ENCODE measurements at regions not wholly inside any gene's neighbourhood (a gene's known extent, or its start where the extent isn't known, plus 50 kb on each side); places are given as distances from the start of the nearest gene placed in this dataset.

DNA sequence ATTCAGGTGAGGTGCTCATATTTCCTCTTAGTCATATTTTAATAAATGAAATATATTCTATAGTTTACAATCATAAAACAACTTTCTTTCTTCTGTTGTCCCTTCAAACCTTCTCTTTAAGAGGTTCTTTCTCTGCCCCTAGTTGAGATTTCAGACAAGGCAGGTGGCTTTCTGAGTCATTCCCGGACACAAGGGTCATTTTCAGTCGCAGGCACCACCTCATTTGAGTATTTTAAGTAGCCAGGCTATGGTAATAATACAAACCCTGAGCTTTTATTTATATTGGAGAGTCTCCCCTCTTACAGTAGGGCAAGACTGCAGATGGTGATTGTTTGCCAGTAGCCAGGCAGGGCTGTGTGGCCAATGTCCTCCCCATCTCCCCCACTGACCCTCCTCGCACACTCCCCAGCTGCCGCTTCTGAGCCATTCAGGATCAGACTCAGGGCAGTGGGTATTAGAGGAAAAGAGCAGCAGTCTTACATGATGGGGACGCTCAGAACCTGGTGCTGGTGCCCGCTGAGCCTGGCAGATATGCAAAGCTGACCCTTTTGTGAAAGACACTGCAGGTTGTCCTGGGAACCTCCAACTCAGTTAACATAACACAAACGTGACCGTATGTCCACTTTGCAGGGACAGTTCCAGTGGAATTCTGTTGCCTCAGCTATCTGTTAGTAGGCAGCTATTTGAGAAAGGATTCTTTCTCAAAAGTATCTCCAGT is 101.1 kb upstream of the BCL2L14 start:
- TF ChIP-seq, protein P1, sequence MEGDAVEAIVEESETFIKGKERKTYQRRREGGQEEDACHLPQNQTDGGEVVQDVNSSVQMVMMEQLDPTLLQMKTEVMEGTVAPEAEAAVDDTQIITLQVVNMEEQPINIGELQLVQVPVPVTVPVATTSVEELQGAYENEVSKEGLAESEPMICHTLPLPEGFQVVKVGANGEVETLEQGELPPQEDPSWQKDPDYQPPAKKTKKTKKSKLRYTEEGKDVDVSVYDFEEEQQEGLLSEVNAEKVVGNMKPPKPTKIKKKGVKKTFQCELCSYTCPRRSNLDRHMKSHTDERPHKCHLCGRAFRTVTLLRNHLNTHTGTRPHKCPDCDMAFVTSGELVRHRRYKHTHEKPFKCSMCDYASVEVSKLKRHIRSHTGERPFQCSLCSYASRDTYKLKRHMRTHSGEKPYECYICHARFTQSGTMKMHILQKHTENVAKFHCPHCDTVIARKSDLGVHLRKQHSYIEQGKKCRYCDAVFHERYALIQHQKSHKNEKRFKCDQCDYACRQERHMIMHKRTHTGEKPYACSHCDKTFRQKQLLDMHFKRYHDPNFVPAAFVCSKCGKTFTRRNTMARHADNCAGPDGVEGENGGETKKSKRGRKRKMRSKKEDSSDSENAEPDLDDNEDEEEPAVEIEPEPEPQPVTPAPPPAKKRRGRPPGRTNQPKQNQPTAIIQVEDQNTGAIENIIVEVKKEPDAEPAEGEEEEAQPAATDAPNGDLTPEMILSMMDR (conservative IDR thresholded peaks at IDR 0.05; ENCODE audit: low read length): no peak
- no peak for TF ChIP-seq EZH2phosphoT487 (IDR thresholded peaks at IDR 0.05; ENCODE audit: borderline replicate concordance, low read depth, low read length)
